Central memory CD4-positive, alpha-beta T cell (primary cell): ENCODE measurements at regions not wholly inside any gene's neighbourhood (a gene's known extent, or its start where the extent isn't known, plus 50 kb on each side); places are given as distances from the start of the nearest gene placed in this dataset.

Experiments
- DNase-seq: peaks from one replicate; pipeline ENCODE4 v3.0.0; 2022

DNA sequence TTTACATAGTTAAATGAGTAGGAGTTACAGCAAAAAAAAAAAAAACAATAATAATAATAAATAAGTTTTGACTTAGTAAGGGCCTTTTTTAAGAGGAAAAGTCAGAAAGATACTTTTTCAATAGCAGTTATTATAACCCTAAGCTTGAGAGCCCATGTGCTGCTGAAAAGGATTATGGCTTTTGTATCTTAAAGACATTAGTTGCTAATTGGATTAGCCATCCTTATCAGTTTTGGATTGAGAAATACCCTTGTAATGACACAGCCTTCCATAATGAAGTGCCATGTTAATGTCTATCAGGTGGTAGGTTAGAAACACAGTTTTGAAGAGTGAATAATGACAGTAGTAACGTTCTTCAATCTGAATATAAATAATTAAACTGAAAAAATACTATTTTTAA, 554.0 kb downstream of the RIT2 start:
- no peak for DNase-seq

DNA sequence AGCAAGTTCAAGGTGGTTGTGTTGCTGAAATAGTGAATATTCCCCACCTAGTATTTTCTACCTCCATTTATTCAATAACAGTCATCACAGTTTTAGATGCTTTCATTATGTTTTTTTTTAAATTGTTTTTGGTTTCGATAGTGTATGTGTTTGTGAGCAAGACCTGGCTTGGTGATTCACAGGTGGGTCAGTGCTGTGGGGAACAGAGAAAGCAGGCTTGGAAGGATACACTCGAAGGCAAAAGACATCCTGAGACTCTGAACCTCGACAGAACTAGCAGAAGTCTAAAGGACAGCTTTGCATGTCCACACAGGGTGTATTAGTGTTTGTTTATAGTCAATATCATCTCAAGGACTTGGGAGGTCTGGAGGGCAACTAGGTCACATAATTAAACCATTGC, 551.5 kb downstream of the RIT2 start:
- no peak for DNase-seq

DNA sequence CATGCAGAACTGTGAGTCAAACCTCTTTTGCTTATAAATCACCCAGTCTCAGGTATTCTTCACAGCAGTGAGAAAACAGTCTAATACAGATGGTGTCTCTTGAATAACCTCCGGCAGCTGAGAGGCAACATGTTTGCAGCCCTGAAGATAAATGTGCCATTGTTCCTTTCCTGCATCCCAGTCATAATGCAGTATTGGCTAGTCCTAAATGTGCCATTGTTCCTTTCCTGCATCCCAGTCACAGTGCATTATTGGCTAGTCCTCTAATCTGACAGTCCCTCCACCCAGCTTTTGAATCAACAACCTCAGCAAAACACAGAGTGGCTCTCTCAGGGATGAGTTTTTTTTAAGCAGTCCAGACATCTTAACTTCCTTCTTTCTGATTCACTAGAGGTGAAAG, 550.7 kb downstream of the RIT2 start:
- DNase-seq, result no peak

DNA sequence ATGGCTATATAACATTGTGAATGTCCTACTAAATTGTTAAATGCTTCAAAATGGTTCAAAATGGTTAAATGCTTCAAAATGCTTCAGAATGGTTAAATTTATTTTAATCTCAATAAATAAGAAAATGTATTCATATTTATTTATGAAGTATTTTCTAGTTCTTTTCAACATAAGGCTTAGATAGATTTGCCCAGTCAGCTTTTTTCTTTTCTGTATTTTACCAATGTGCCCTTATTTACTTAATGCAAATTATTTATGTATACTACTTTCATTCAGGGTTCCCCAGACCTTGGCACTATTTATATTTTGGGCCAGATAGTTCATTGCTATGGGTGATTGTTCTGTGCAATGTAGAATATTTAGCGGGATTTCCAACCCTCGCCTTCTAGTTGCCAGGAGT, 546.7 kb downstream of the RIT2 start:
- DNase-seq, result no peak

DNA sequence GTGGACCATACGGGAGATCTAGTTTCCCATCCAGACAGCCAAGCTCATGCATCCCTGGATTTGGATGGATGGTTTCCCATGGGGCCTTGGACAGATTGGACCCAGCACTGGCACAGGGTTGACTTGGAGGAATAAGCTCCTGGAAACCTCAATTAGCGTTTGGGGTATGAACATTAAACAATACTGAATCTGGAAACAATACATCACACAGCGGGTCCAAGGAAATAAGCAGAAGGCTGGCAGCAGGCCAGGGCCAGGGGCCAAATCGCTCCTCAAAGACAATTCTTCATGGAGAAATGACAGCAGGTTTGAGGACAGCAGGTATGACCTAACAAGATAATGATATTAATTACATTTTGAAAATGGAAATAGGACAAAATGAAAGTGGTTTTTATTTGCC, 540.6 kb downstream of the RIT2 start:
- DNase-seq, result no peak

DNA sequence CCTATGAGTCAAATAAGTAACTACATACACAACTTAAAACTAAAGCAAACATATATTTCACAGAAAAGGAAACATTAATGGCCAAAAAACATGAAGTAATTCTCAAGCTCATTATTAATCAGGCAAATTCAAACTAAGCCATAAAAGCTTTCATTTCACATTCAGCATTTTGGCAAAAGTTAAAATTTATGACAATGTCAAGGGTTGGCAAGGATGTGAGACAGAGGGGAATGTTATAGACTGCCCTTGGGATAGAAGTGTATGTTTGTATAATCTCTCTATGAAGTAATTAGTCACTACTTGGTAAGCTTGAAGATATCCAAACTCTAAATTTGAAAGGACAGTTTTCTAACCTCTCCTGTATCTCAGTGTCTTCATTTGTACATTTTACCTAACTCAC, 539.4 kb downstream of the RIT2 start:
- DNase-seq, result no peak

DNA sequence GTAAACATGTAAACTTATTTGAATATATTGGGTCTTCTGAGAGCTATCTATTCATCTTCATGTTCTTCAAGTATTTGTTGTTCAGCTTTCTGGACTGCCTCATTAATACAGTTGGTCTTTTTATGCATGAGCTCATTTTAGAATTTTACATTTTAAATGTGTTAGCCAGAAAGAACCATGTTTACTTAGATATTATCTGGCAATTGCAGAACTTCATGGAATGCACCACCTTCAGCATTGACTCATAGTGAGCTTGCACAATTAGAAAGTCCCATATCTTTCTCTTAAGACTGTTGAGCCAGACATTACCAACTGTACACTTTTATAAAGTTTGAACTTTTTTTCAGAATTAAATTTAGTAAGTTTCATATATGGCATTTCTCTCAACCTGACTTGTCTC, 536.7 kb downstream of the RIT2 start:
- DNase-seq, result no peak

DNA sequence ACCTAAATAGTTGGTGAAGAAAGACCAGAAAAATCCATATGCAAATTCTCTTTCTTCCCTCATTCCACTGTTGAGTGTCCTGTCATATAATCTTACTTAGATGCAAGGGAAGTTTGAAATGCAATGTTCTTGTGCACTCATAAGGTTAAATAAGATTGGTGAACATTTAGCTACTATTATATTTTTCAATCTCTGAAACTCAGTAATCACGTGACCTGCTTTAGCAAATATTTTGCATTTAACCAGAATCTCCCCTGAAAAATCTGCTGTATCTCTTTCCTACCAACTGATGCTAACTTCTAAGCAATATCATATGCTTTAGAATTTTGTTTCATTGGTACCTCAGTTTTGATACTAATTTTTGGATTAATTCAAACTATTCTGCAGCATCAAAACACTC, 533.2 kb downstream of the RIT2 start:
- DNase-seq, result no peak

DNA sequence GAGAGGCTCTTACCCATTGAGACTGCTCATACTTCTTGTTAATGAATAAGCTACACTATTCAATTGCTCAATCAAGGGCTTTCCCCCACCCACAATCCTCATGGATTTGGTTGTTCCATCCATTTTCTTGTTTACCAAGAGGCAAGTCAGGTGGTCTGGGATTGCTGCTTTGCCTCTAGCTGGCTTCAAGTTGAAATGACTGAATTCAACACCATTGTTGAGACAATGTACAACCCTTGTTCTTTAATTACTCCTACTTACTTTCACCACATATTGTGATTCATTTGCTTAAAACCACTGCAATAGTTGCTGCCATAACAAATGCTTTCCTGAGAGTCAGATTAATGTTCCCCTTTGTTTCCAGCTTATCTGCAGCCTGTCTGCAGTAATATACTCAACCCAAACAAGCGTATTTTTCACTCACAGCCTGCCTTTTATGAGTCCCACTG, 532.2 kb downstream of the RIT2 start:
- no peak for DNase-seq

DNA sequence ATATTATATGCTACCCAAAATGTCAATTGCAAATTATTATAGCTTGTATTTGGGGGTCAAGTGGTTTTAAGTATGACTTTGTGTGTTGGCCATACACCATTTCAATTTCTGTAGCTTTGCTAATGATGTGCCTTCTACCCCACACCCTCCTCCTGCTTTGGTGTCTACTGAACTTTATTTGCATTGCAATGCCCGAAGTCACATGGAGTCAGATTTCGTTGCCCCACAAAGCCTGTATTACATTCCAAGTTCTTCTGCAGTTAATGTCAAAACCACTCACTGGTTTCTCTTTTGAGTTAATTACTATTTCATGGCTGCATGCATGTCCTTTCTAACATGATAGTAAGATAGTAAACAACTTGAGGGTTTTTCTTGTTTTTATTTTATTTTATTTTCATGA, 528.9 kb downstream of the RIT2 start:
- no peak for DNase-seq

DNA sequence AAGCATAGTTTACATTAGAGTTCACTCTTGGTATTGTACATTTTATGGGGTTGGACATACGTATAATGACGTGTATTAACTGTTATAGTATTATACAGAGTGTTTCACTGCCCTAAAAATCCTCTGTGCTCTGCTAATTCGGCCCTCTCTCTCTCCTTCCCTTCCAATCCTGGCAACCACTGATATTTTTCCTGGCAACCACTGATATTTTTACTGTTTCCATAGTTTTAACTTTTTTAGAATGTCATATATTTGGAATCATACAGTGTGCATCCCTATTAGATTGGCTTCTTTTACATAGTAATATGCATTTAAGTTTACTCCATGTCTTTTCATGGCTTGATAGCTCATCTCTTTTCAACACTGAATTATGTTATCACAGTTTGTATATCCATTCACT, 526.7 kb downstream of the RIT2 start:
- no peak for DNase-seq

DNA sequence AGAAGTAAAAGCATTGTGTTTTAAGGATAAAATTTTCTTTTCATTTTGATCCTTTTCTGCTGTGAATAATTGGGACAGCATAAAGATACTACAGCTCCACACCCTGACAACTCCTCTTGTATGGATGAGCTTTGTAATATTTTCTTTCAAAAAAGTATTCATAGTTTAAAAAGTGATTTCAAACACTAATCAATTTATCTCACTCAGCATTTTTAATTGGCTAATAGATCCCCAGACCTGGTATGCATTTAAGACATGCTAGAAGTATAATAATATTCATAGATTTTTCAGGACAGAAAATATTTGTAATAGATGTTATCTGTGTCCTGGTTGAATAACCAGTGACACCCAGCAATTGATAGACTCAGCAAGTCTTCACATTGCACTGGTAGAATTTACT, 510.7 kb downstream of the RIT2 start:
- DNase-seq, result no peak

DNA sequence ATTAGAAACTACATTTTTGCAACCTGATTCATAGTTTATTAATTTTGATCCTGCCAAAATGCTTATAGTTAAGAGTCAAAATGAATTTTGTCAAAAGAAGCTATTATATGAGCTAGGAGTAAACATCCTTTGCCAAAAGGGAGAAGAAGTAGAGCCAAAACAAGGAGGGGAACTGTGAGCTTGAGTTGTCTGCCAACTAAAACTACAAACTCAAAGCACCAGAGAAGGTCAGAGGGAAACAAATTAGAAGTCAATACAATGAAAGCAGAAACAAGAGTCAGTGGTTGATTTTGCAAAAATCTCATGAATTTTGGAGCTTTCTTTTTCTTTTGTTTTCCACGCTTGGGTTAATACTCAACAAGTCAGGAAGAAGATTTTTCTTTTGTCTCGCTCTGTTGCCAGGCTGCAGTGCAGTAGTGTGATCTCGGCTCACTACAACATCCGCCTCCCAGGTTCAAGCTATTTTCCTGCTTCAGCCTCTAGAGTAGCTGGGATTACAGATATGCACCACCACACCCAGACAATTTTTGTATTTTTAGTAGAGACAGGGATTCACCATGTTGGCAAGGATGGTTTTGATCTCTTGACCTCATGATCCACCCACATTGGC, 508.5 kb downstream of the RIT2 start:
- DNase-seq, result no peak

DNA sequence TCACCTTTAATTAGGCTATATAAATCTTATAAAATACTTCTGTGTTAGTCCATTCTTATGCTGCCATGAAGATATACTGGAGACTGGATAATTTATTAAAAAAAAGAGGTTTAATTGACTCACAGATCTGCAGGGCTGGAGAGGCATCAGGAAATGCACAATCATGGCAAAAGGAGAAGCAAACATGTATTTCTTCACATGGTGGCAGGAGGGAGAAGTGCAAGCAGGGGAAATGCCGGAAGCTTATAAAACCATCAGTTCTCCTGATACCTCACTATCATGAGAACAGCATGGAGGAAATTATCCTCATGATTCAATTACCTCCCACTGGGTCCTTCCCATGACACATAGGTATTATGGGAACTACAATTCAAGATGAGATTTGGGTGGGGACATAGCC, 504.4 kb downstream of the RIT2 start:
- DNase-seq, result no peak

DNA sequence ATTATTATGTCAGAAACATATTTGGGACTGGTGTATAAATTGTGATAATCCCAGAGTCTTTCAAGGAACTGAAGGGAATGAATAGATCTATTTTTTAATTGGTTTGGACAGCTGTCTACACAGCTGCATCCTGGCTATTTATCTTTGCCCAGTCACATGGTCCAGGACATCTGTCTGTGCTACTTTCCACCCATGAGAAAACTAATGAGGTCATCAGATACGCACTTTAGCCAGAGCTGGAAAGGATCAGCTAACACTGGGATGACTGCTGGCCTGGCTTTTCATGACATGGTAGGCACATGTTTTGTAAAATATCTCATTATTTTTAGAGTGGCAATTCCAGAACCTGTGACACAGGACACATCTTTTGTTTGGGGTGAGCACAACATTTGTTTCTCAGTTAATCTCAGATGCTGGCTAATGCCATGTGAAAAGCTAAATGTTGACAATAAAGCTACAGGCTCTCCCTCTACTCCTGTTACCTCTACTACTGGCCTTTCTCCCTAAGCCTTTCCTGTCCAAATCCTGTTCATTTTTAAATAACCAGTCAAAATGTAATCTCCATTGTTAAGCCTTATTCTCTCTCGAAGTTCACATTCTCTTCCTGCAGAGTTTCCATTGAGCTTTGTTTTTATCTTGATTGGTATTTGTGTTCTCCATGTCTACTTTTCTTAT, 500.7 kb downstream of the RIT2 start:
- DNase-seq, result no peak

DNA sequence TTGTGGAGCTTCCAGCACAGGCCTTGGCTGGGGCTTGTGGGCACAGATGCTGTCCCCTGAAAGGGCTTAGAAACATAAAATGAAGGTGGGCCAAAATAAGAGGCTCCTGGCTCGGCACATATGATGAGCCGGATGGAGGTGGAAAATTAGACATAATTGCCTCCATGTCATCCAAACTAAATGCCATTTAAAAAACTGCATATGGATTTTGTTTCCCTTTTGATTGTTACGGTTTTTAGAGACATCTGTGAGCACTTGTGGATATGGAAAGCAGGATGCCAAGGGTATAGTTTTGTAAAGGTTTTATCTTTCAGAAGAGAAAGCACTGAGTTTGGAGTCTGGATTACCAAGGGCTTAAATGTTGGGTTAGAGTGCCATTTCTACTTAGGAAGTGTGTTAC, 498.3 kb downstream of the RIT2 start:
- no peak for DNase-seq

DNA sequence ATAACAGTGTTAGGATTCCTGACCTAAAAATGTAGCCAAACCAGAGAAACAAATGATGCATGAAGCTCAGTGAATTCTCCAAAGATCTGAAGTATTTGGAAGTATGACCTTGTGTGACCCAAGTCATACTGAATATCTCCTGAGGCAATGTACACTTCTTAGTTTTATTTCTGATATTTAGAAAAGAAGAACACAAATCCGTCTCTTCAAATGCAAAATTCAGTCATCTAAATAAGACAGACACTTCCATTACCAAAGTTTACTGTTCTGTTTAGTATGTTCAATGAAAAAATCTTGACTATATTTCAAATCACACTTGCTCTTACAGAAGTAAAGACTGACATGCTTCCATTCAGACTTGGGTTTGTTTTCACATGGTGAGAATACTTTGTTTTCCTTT, 495.7 kb downstream of the RIT2 start:
- no peak for DNase-seq

DNA sequence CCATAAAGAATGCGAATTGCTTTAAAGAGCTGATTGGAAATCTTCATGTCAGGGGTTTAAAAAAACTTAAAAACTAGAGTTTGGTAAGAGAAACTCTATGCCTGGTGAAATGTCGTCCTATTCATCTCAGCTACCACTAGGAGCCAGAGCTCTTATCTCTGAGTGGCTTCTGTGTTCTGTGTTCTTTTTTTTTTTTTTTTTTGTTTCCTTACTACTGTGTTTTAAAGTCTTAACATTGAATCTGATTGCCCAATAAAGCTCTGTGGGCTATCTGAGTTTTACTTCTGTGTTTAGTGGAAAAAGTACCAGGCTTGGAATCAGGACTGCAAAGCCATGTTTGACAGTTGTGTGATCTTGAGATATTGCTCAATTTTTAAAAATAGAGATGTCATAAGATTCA, 494.8 kb downstream of the RIT2 start:
- no peak for DNase-seq

DNA sequence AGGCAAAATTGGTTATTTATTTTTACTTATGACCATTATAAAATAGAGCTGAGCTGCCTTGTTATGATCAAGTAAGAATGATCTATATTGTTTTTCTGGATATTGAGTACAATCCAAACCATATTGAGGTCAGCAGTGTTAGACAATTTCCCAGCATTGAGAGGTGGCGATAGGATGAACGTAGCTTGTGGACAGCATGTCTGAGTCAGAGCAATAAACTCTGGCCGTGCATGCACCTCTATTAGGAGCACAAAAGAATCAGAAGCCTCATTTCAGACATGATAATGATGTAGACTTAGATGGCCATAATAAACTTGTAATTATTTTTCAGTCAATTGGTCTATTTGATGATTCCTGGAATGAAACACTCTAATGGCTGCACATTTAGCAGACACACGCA, 491.6 kb downstream of the RIT2 start:
- DNase-seq, result no peak

DNA sequence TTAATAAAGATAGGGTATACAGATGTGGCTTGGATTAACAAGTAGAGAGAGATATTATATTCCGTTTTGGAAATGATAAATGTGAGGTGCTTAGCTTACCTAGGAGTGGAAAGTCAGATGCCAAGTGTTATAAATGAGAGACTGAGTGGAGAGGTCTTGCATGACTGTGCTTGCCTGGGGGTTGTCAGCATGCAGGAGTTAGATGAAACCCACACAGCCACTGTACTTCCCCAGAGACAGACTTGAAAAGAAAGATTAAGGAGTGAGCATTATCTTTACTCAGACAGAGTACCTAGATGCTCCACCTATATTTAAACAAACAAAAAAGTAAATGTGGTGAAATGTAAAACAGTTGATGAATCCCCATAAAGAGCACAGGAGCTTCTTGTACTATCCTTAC, 482.7 kb downstream of the RIT2 start:
- DNase-seq, result no peak

DNA sequence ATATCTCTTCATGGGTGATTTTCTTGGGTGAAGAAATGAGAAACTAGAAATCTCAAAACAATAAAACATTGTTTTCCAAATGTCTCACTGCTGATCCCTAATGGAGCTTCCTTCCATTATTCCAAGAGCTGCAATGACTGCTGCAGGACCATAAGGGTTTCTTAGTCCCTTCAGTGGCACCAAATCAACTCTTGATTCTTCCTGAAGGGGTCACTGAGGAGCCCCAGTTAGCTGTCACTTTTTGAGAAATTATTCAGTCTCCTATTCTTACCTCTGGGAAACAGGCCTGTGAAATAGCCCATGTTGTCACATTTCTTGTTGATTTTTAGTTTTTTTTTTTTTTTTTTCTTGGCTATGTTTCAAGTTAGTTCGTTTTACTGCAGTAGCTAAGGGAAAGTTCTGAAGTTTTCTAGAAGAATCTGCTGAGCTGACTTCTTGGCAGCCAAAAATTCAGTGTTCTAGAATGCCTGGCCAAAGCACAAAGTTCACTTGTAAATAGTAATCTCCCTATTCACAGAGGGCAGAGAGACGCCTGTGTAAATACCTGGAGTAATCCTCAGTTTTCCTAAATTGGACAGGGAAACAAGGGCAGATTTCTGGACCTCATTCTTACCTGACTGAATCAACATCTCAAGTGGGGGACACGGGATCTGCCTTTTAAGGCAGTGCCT, 480.0 kb downstream of the RIT2 start:
- DNase-seq, result no peak

DNA sequence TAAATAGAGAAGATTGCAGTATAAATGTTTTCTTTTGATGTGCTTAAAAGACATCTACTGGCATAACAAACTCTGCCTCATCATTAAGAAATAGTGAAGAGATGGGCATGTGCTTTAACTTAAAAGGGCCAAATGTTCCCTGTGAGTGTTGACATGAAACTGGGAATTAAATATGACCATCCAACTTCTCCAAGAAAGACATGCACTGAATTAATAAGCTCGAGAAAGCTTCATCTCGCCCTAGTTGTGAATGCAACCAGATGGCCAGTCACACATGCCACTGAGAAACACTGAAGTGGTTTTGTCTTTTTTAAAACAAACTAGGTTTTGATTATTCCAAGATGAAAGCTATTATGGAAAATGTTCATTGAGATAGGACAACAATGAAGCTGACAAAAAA, 479.2 kb downstream of the RIT2 start:
- no peak for DNase-seq

DNA sequence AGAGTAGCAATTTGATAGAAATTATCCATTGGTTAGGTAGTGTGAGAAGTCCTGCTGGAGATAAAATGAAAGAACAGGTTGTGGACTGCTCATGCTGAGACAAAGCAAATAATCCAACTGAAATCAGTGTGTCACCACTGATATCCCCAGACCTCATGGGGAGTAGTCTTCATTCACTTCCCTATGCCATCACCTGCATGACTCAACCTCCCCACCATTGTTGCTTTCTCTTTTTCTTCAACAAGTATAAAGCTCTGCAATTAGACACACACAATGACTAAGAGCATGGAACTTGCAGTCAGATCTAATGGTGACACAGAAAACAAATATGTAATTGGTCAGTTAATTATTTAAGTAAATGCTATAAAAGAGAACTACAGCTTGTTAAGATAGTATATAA, 475.3 kb downstream of the RIT2 start:
- no peak for DNase-seq

DNA sequence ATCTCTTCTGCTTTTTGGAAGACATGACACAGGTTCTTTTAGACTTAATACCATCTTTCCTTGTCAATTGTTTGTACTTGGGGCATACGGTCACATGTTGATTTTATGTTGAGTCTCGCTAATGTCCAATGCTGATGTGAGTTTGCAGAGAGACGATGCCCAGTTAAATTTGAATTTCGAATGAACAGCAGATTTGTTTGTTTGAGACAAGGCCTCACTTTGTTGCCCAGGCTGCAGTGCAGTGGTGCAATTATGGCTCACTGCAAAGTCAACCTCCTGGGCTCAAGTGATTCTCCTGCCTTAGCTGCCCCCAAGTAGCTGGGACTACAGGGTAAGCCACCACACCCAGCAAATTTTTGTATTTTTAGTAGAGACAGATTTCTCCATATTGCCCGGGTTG, 473.5 kb downstream of the RIT2 start:
- no peak for DNase-seq

DNA sequence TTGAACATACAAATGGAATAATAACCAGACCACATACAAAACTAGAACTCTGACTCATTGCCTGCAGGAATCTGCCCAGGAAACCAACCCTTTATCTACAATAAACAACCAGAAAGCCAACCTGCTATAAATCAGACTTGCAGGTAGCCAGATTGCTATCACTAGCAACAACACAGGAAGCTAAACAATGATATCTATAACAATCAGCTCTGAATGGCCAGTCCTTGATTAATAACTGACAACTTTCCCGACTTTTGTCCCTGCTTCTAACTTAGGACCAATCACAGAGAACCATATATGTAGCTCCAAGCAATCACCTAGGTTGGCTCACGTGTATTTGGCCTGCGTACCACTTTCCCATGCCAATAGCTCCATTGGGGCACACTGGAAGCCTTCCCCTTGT, 470.8 kb downstream of the RIT2 start:
- DNase-seq, result no peak
